NCI-H526 (cell line): ENCODE measurements at regions not wholly inside any gene's neighbourhood (a gene's known extent, or its start where the extent isn't known, plus 50 kb on each side); places are given as distances from the start of the nearest gene placed in this dataset.

Source experiments
- DNase-seq, 2 experiments: peaks; one replicate each; lab custom pipeline; 2025; lab: John Stamatoyannopoulos, UW

GRCh38 chr5:10876006-10876744, 115.1 kb upstream of the DAP start:
- no peak for DNase-seq

GRCh38 chr5:10875201-10875768, 114.3 kb upstream of the DAP start:
- no peak for DNase-seq

- no peak for DNase-seq
Observed at GRCh38 chr5:10874541-10874940, 113.5 kb upstream of the DAP start.

DNA sequence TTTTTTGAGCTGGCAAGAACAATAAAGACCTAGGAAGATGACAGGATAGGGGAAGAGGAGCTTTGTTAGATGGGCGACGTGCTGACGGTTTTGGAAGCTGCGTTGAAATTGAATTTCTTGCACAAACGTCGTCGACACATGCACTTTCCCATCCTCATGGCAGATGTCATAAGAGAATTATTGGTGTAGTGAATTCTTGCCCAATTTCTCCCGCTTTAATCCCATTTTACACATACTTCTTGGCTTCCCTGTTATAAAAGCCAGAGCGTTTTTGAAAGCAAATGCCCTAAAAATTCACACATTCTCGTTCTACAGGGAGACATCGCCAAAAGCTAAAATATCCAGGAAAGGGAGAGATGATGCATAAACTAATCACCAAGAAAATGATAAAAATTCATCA, 109.8 kb upstream of the DAP start:
- no peak for DNase-seq

DNA sequence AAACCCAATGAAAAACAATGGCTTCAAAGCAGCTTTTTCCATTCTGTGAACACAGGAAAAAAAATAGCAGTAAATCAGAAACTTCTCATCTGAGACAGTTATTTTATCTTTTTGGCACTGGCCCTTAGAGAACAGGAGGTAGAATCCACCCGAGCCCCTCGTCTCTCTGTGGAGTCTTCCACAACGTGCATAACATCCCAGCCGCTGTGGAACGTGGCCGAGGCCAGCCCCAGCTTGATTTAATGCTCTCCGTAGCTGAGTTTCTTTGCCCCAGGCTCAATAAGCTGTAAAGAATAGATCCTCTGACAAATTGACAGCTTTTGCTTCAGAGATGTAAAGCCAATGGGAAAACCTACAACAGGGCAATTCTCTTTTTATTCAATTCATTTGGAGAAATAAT, 107.9 kb upstream of the DAP start:
- DNase-seq, result no peak

DNA sequence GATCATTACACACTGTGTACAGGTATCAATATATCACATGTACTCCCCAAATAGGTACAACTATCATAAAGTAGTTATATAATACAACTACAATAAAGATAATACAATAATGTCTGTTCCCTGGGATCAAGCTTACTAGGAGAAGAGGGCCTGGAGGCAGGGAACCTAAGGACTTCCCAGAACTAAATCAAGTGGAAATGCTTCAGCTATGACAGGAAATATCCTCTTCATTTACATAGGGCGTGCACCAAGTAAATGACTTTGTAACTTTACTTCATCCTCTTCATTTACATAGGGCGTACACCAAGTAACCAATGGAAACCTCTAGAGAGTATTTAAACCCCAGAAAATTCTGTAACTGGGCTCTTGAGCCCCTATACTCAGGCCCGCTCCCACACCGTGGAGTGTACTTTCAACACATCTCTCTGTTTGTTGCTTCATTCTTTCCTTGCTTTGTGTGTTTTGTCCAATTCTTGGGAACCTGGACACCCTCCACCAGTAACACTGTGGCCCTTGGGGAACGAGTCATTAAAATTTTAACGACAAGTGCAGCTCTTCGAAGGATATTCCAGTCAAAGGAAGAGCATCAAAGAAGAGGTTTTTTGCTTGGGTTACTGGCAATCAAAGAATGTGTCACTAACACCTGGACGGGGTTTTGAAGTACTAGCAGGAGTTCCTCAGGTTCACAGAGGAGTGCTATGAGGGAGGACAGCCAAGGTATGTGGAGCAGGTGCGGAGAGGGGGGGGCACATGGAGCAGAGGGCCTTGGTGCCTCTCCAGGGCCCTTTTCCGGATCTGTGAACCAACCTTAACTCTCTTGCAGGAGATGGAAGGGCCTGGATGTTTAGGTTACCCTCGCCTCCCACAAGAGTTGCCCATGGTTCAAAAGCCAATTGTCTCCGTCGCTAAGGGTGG, 106.6 kb upstream of the DAP start:
- no peak for DNase-seq

GRCh38 chr5:10866913-10867312, 105.9 kb upstream of the DAP start:
- peak in 1 of 2 experiments; percentile 6 for DNase-seq

GRCh38 chr5:10863763-10864383, 102.8 kb upstream of the DAP start:
- peak; percentile 47 to 75 for DNase-seq

- DNase-seq, result no peak
Observed at GRCh38 chr5:10862085-10862484, 101.1 kb upstream of the DAP start.

- no peak for DNase-seq
Observed at GRCh38 chr5:10861423-10861790, 100.4 kb upstream of the DAP start.

- DNase-seq, result no peak
Observed at GRCh38 chr5:10860645-10861422, 99.8 kb upstream of the DAP start.

- no peak for DNase-seq
Observed at GRCh38 chr5:10860196-10860543, 99.1 kb upstream of the DAP start.

DNA sequence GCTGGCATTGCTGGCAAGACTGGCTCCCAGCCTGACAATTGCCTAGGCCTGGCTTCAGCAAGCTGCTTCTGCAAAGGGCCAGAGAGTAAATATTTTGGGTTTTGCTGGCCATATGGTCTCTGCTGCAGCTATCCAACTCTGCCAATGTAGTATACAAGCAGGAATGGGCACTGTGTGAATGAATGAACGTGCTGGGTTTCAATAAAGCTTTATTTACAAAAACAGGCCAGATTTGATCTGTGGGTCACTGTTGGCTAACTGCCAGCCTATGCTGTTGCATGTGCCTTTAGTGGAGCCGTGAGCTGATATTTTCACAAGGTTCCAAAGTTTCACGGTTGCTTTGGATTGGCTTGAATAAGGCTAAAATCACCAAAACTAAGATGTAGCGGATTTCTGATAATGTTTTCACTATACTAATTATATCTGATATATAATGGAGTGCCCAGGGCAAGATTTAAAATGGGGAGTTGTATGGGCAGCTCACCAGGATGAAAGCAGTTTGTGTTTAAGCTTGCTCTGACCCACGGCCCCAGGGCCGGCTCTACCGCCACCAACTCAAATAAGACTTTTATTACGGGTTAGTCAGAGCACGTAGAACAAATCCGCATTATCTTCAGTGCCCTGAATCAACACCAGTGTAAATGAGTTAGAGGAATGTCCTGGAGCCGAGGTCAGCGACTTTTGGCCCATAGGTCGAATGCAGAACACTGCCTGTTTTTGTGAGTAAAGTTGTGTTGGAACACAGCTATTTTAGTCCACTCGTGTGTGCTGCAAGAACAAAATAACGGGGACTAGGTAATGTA, 98.6 kb upstream of the DAP start:
- no peak for DNase-seq

DNA sequence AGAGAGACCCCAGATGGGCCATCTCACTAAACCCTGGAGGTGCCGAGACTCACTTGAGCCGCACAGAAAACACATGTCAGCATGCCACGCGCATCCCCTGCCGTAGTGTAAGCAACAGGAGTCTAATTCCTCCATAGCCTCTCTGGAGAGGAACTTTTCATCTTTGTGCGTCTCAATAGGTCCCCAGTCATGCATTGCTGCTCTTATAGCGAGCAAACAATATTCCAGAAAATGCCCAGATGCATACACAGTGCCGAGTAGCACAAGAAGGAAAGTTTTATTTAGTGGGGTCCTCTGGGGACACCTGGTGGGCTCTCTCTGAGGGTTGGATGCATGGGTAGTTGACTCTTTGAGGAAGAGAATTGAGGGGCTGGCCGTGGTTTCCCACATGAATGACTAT, 97.9 kb upstream of the DAP start:
- no peak for DNase-seq

GRCh38 chr5:10858307-10858706, 97.3 kb upstream of the DAP start:
- no peak for DNase-seq

DNA sequence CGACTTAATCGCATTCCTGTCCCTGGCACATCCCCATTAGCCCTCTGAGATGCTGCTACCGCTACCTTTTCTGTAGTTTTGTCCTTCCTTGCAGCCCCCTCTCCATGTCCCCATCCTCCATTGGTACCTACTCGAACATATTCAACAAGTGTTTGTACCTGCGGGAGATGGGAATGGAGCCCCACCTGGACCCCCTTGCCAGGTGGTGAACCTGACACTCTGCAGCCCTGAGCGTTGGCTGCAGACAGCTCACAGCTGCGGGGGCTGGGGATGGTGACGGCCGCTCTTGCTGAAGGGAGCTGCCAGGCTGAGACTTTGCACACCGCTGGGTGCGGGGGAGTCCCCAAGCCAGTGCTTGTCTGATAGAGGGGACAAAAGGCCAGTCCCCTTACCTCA, 96.3 kb upstream of the DAP start:
- peak in 1 of 2 experiments; percentile 24 for DNase-seq

GRCh38 chr5:10856683-10857337, 95.8 kb upstream of the DAP start:
- peak; percentile 14 to 82 for DNase-seq

DNA sequence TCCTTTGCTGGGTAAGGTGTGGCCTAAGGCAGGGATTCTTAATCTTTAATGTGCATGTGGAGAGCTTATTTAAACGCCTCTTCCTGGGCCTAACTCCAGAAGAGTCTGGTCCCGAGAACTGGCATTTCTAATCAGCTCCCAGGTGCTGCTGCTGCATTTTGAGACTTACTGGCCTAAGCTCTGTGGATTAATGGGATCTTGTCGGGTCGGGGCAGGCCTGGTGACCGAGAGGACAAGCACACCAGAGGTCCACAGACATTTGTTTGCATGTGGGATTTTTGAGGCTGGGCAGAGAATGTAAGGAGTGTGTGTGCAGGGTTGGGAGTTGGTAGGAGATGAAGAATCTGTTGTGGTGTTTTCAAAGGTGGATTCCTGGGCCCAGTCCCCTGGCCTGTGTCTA, 95.0 kb upstream of the DAP start:
- no peak for DNase-seq

DNA sequence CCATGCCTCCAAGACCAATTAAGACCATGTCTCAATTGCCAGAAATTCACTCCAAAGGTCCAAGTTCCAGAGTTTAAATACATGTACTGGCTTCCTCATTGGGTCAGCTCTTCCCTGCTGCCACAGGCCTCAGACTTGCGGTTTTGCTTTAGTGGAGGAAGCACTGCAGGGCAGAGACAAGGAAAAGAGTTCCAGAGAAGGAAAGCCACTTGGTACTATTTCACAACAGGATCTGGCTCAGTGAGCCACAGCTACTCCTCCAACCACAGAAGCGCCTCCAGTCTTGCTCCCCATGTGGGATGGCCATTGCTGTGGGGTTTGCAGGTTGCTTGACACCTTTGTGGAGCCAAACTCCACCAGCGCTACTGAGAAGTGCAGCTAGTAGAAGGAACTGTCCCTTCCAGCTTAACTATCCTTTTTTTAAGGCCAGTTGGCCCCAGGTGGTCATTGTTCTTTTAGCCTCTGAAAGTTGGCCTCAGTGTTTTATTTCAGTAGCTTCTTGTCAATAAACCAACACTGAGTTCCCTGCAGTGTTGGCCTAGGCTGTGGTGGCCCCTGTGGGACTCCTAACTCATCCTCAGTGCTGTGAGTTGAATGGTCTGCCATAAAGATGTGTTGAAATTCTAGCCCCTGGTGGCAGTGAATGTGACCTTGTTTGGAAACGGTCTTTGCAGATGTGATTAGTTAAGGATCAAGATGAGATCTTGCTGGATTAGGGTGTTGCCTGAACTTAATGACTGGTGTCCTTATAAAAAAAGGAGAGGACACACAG, 93.7 kb upstream of the DAP start:
- DNase-seq, result no peak

GRCh38 chr5:10853154-10853553, 92.1 kb upstream of the DAP start:
- DNase-seq, result no peak
